K562 (cell line): ENCODE measurements at regions not wholly inside any gene's neighbourhood (a gene's known extent, or its start where the extent isn't known, plus 50 kb on each side); places are given as distances from the start of the nearest gene placed in this dataset.

Source experiments
- ATAC-seq: fragments of 200-7000 bp; cut with Tn5 transposase; 3 replicates; pipeline ENCODE4 v1.9.1; 2020; ENCODE audit warnings: moderate library complexity
- BruUV-seq: library from RNA; stranded (reverse); fragments of 400-500 nt; replicated peaks from 2 replicates; lab custom pipeline; 2021; lab: Mats Ljungman, UMichigan
- CTCF ChIA-PET: fragments of 300-600 bp; formaldehyde crosslinking; extraction: SDS; loops from one replicate; lab custom pipeline; 2021; ENCODE audit warnings: low intra/inter-chr PET ratio; lab: Yijun Ruan, JAX
- POLR2A ChIA-PET: fragments of 300-600, 350-650 bp; sonication (Branson Sonifier 250); formaldehyde crosslinking; extraction: SDS; loops from one replicate; lab custom pipeline; 2021; ENCODE audit warnings: antibody characterized with exemption, inconsistent platforms; lab: Yijun Ruan, JAX
- DNase-seq, 4 experiments: peaks; one replicate each; pipeline versions ENCODE4 v3.0.0 to v3.0.0-alpha.2; 2011 to 2018; ENCODE audit warnings: low spot score in 3 of 4, mixed read lengths in 3 of 4; ENCODE audit errors: extremely low read depth in 1 of 4
- FAIRE-seq: peaks from 2 replicates; lab custom pipeline; 2011; peaks lifted over from hg19 to GRCh38; lab: Jason Lieb, UNC
- H2AFZ ChIP-seq: 2 replicates; pipeline ENCODE4 v1.6.0; 2011; ENCODE audit warnings: low read depth, low read length, control low read depth, inconsistent platforms
- H3K27ac ChIP-seq: fragments of 200-600 bp; 3 replicates; pipeline ENCODE4 v1.8.0; 2011; ENCODE audit warnings: low read depth, mild to moderate bottlenecking, control low read depth, inconsistent platforms, low read length, moderate library complexity, mixed read lengths; ENCODE audit errors: extremely low read depth
- H3K27me3 ChIP-seq, 2 experiments: fragments of 300-600 bp in 1 of 2; 2 replicates in 1 of 2; 3 replicates in 1 of 2; pipeline versions ENCODE4 v1.6.0 to v1.8.0; 2011; ENCODE audit warnings: inconsistent platforms in 2 of 2, low read length in 2 of 2, mild to moderate bottlenecking in 1 of 2, mixed read lengths in 1 of 2, moderate library complexity in 1 of 2; ENCODE audit not compliant: control insufficient read depth in 2 of 2, insufficient read depth in 2 of 2
- H3K36me3 ChIP-seq: fragments of 300-600 bp; 3 replicates; pipeline ENCODE4 v1.8.0; 2011; ENCODE audit warnings: mild to moderate bottlenecking, low read length, inconsistent platforms; ENCODE audit not compliant: control insufficient read depth, insufficient read depth
- H3K4me1 ChIP-seq, 2 experiments: fragments of 200-600 bp in 1 of 2; replicated peaks in 1 of 2; 2 replicates in 1 of 2; 3 replicates in 1 of 2; pipeline versions ENCODE4 v1.5.1 to v1.8.0; 2011; ENCODE audit warnings: inconsistent platforms in 2 of 2, low read length in 2 of 2, mild to moderate bottlenecking in 1 of 2, mixed read lengths in 1 of 2, moderate library complexity in 1 of 2; ENCODE audit not compliant: control insufficient read depth in 2 of 2, insufficient read depth in 2 of 2
- H3K4me2 ChIP-seq: 2 replicates; pipeline ENCODE4 v1.6.1; 2011; ENCODE audit warnings: low read length, control low read depth, inconsistent platforms, mixed read lengths; ENCODE audit not compliant: insufficient read depth
- H3K4me3 ChIP-seq: fragments of 200-600 bp; sonication (generic), shearing (Covaris generic); 2 replicates; pipeline ENCODE4 v1.5.1; 2016; ENCODE audit warnings: control low read depth, inconsistent platforms
- H3K79me2 ChIP-seq: fragments of 200-600 bp; 3 replicates; pipeline ENCODE4 v1.8.0; 2011; ENCODE audit warnings: low read length, inconsistent platforms; ENCODE audit not compliant: control insufficient read depth, insufficient read depth
- H3K9ac ChIP-seq, 2 experiments: 2 replicates each; pipeline versions ENCODE4 v1.6.0 to v1.6.1; 2011; ENCODE audit warnings: low read depth in 2 of 2, low read length in 2 of 2, control low read depth in 1 of 2, inconsistent platforms in 1 of 2, mild to moderate bottlenecking in 1 of 2, mixed read lengths in 1 of 2; ENCODE audit not compliant: insufficient read depth in 1 of 2
- H3K9me1 ChIP-seq: one replicate; pipeline ENCODE4 v1.6.0; 2011; ENCODE audit warnings: inconsistent platforms, mild to moderate bottlenecking, low read length, moderate library complexity; ENCODE audit not compliant: control insufficient read depth, insufficient read depth
- H3K9me3 ChIP-seq: replicated peaks from 2 replicates; pipeline ENCODE4 v1.5.1; 2011; ENCODE audit warnings: low read depth, low read length, inconsistent platforms; ENCODE audit not compliant: control insufficient read depth, insufficient read depth
- H4K20me1 ChIP-seq: replicated peaks from 2 replicates; pipeline ENCODE4 v1.6.1; 2011; ENCODE audit warnings: low read length, inconsistent platforms, mixed read lengths; ENCODE audit not compliant: control insufficient read depth, insufficient read depth
- ETV6 ChIP-seq, 3 experiments: fragments of 150-350 bp in 1 of 3; sonication (generic) in 1 of 3; formaldehyde crosslinking in 1 of 3; IDR thresholded peaks; 2 replicates each; pipeline versions ENCODE4 v1.6.1 to v1.8.0; 2014 to 2022; ENCODE audit warnings: borderline replicate concordance in 2 of 3, low read depth in 2 of 3, antibody characterized with exemption in 1 of 3, low read length in 1 of 3, mild to moderate bottlenecking in 1 of 3, missing genetic modification reagents in 1 of 3
- NRF1 ChIP-seq, 2 experiments: fragments of 450-650 bp; IDR thresholded peaks in 1 of 2; conservative IDR thresholded peaks in 1 of 2; 2 replicates each; pipeline ENCODE4 v1.6.1; 2014; ENCODE audit warnings: mild to moderate bottlenecking in 2 of 2
- SMAD1 ChIP-seq: fragments of 150-350 bp; IDR thresholded peaks from 2 replicates; pipeline ENCODE4 v1.6.1; 2014; ENCODE audit warnings: low read length, low read depth; ENCODE audit not compliant: partially characterized antibody
- STAT5A ChIP-seq: IDR thresholded peaks from 2 replicates; pipeline ENCODE4 v1.6.1; 2012; ENCODE audit warnings: low read length, inconsistent platforms, borderline replicate concordance
- YBX1 ChIP-seq: fragments of 450-650 bp; IDR thresholded peaks from 2 replicates; pipeline ENCODE4 v1.7.1; 2016; ENCODE audit warnings: mild to moderate bottlenecking
- ZNF589 ChIP-seq: fragments of 200-800 bp; sonication (Bioruptor generic); IDR thresholded peaks from 2 replicates; pipeline ENCODE4 v1.6.1; 2016; ENCODE audit warnings: low read depth, missing genetic modification characterization, missing compliant biosample characterization
- ZNF668 ChIP-seq: fragments of 250-450 bp; sonication (Bioruptor Pico); IDR thresholded peaks from 2 replicates; pipeline ENCODE4 v1.8.0; 2022; ENCODE audit warnings: mild to moderate bottlenecking, inconsistent platforms
- WGBS: fragments of 100-300 bp; shearing (Covaris generic); methylation state at CpG from one replicate; pipeline ENCODE4 v1.1.6; 2016; ENCODE audit warnings: low coverage, mixed read lengths; ENCODE audit not compliant: insufficient coverage; ENCODE audit errors: missing lambda C conversion rate; 5-methylcytosine and 5-hydroxymethylcytosine counted together
- in situ Hi-C: fragments of 300-500 bp; cut with MboI; formaldehyde crosslinking; loops from 4 replicates; pipeline ENCODE4 v1.15.0; 2018; ENCODE audit warnings: inconsistent platforms, mixed read lengths
- intact Hi-C: fragments of 100-400 bp; cut with micrococcal nuclease; formaldehyde crosslinking; loops from 2 replicates; pipeline ENCODE4 v1.14.2; 2022
- TF ChIP-seq, protein P1 (sequence below): fragments of 250-450 bp; sonication (Bioruptor Pico); IDR thresholded peaks from 2 replicates; pipeline ENCODE4 v1.8.0; 2022; ENCODE audit warnings: moderate library complexity, mild to moderate bottlenecking, inconsistent platforms

DNA sequence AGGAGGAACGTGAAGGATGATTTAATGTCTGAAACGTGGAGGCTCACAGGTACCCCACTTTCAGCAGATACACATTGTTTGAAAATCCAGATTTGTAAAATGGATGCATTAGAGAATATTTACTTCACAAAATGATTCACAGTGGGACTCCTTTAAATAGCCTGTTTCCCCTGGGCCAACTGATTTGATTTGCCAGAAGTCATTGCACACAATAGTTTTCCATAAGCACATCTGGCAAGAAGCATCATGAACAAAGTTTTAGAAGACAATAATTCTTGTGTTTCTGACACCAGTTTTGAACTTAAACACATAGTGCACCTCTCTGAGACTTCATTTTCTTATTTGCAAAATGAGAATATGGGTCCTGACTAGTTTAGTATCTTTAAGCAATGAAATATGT is 451.4 kb upstream of the SLC14A2 start:
- Histone ChIP-seq H3K79me2 (no peaks in the 10 kb centered on the region), H3K4me3 (no peak overlapping the region), H3K4me2 (no peak overlapping the region), H4K20me1 (no peaks in the 10 kb centered on the region), H3K9me3 (no peaks in the 10 kb centered on the region), H3K27ac (no peak overlapping the region), H3K27me3 (0 out of 5 replicates have a peak, but pooled peaks cover 0 to 3% of the 10 kb centered on the region in 2 experiments), H3K4me1 (no peaks in the 10 kb centered on the region), H3K9ac (no peak overlapping the region), H2AFZ (no peak overlapping the region), H3K36me3 (no peaks in the 10 kb centered on the region), H3K9me1 (no peaks in the 10 kb centered on the region)
- DNase-seq = no peak
- no peak for TF ChIP-seq ZNF589 (CRISPR knock-in tag)
- no peak for TF ChIP-seq NRF1 (conservative IDR thresholded peaks at IDR 0.05 in 1 of 2, IDR thresholded peaks at IDR 0.05 in 1 of 2)
- no peak for TF ChIP-seq ZNF668
- no peak for TF ChIP-seq STAT5A
- no peak for TF ChIP-seq YBX1
- TF ChIP-seq, protein P1, sequence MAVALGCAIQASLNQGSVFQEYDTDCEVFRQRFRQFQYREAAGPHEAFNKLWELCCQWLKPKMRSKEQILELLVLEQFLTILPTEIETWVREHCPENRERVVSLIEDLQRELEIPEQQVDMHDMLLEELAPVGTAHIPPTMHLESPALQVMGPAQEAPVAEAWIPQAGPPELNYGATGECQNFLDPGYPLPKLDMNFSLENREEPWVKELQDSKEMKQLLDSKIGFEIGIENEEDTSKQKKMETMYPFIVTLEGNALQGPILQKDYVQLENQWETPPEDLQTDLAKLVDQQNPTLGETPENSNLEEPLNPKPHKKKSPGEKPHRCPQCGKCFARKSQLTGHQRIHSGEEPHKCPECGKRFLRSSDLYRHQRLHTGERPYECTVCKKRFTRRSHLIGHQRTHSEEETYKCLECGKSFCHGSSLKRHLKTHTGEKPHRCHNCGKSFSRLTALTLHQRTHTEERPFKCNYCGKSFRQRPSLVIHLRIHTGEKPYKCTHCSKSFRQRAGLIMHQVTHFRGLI (CRISPR knock-in tag) = no peak
- TF ChIP-seq SMAD1 = no peak
- TF ChIP-seq ETV6 (IDR thresholded peaks at IDR 0.05; ENCODE audit: borderline replicate concordance in 1 of 2, low read depth in 2 of 2, low read length in 1 of 2) = no peak
- TF ChIP-seq ETV6 (CRISPR knock-in tag; IDR thresholded peaks at IDR 0.05; ENCODE audit: borderline replicate concordance) = no peak
- ATAC-seq = no peak
- BruUV-seq = no TSS peak
- intact Hi-C loops = no loop called here
- 0% methylated on average over 2 of the region's 2 CpGs for WGBS
- in situ Hi-C loops = no loop called here
- no peak for FAIRE-seq
- CTCF ChIA-PET = no interaction called here
- POLR2A ChIA-PET = no interaction called here
